Sciatic nerve (tissue), 2 donors: ENCODE measurements at regions not wholly inside any gene's neighbourhood (a gene's known extent, or its start where the extent isn't known, plus 50 kb on each side); places are given as distances from the start of the nearest gene placed in this dataset.
"Not testable (repeated sequence)": the region's sequence is repeated elsewhere in the genome, so short reads cannot be mapped to it uniquely, and the experiment has no call there.

Source experiments
- ATAC-seq: fragments of 200-7000 bp; cut with Tn5 transposase; one replicate; pipeline ENCODE4 v1.9.1; 2020; ENCODE audit warnings: mild to moderate bottlenecking, moderate library complexity
- DNase-seq: peaks from one replicate; pipeline ENCODE4 v3.0.0-alpha.2; 2020; ENCODE audit warnings: low spot score
- intact Hi-C: fragments of 100-400 bp; cut with DNase I; formaldehyde crosslinking; loops from one replicate; pipeline ENCODE4 v1.14.2; 2022
- donor health status: DM: no; HTN: no; CAD: no.
- donor health status: DM: no; HTN: no; CAD: no.

DNA sequence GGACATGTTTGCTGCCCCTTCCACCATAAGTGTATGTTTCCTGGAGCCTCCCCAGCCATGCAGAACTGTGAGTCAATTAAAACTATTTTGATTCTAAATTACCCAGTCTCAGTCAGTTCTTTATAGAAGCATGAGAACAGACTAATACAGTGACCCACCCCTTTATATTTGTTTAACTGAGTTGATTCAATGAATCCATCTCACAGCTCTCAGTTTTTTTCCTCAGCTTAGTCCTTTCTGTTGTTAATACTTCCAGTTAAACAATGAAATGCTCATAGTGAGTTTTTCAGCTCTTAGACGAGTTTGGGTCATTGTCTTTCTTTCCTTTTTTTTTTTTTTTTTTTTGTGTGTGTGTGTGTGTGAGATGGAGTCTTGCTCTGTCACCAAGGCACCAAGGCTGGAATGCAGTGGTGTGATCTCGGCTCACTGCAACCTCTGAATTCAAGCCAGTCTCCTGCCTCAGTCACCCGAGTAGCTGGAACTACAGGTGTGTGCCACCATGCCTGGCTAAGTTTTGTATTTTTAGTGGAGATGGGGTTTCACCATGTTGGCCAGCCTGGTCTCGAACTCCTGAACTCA is 627.4 kb downstream of the SPATA31A7 start:
- DNase-seq, ATAC-seq, intact Hi-C loops: not testable (repeated sequence)

DNA sequence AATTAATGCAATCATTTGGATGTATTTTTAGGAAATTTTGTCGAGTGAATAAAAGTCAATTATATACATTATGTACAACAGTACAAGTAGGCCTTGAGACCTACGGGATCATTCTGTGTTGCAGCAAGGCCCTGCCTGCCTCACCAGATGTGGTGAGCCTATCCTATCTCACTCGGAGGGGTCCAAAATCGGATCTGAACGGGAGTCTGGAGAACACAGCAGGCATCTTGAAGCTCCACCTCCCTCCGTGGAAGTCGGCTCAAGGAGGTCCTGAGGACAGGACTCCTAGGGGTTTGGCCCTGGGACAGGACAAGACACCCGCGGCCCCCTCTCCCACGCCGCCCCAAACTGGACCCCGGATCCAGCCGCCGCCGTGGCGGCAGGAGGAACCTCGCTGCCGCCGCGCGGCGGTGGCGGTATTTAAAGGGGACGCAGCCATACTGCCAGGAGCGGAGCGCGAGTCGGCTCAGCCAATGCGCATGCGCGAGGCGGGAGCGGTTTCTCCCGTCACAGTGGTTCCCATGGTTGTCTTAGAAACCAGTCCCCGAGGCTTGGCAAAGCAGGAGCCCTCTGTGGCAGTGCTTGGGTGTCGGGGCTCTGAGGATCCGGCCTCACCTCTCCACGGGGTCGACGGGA is 663.9 kb downstream of the SPATA31A7 start:
- ATAC-seq (peak; percentile 88), DNase-seq (peak; percentile 92)
- intact Hi-C loops: not testable (repeated sequence)

DNA sequence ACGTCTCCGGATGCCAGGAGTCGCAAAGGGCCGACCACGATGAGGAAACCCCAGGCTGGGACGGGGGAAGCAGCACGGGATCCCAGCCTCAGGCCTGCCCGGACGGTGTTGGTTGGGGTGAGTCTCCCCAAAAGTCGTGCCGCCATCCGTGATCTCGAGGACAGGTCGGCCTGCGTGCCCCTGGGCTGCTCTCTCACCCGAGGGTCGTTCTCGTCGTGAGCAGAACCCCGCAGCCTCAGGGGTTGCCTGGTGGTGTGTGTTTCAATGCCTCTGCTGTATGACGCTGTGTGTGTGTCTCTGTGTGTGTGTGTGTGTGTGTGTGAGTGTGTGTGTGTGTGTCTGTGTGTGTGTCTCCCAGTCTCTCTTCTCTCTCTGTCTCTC is 664.4 kb downstream of the SPATA31A7 start:
- ATAC-seq, intact Hi-C loops: not testable (repeated sequence)
- peak; percentile 34 for DNase-seq

DNA sequence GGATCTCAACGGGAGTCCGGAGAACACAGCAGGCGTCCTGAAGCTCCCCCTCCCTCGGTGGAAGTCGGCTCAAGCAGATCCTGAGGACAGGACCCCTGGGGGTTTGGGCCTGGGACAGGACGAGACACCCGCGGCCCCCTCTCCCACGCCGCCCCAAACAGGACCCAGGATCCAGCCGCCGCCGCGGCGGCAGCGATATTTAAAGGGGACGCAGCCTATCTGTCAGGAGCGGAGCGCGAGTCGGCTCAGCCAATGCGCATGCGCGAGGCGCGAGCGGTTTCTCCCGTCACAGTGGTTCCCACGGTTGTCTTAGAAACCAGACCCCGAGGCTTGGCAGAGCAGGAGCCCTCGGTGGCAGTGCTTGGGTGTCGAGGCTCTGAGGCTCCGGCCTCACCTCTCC is 666.4 kb downstream of the SPATA31A7 start:
- DNase-seq, intact Hi-C loops: not testable (repeated sequence)
- peak; percentile 89 for ATAC-seq

DNA sequence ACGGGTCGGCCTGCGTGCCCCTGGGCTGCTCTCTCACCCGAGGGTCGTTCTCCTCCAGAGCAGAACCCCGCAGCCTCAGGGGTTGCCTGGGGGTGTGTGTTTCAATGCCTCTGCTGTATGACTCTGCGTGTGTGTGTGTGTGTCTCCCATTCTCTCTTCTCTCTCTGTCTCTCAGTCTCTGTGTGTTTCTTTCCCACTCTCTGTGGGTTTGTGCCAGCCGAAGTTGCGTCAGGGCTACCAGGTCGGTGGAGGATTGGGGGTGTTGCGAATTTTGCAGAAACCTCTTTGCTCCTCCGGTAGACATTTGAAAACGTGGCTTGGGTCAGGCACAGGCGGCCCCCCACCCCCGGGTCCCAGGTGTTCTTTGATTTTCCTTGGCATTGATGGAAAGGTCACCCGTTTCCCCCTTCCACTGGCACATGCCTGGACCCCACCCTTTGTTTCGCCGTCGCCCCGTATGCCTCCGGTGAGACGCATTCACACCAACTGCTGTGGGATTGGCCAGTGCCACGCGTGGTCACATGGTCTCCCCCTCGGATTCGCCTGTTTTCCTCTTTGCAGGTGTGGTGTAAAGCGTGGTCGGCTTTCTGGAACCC is 667.1 kb downstream of the SPATA31A7 start:
- ATAC-seq, intact Hi-C loops: not testable (repeated sequence)
- DNase-seq: peak; percentile 60

DNA sequence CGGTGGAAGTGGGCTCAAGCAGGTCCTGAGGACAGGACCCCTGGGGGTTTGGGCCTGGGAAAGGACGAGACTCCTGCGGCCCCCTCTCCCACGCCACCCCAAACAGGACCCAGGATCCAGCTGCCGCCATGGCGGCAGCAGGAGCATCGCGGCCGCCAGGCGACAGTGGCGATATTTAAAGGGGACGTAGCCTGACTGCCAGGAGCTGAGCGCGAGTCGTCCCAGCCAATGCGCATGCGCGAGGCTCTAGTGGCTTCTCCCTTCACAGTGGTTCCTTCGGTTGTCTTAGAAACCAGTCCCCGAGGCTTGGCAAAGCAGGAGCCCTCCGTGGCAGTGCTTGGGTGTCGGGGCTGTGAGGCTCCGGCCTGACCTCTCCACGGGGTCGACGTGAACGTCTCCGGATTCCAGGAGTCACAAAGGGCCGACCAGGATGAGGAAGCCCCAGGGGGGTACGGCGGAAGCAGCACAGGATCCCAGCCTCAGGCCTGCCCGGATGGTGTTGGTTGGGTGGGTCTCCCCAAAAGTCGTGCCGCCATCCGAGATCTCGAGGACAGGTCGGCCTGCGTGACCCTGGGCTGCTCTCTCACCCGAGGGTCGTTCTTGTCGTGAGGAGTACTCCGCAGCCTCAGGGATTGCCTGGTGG is 668.0 kb downstream of the SPATA31A7 start:
- intact Hi-C loops, DNase-seq: not testable (repeated sequence)
- ATAC-seq: peak; percentile 95

DNA sequence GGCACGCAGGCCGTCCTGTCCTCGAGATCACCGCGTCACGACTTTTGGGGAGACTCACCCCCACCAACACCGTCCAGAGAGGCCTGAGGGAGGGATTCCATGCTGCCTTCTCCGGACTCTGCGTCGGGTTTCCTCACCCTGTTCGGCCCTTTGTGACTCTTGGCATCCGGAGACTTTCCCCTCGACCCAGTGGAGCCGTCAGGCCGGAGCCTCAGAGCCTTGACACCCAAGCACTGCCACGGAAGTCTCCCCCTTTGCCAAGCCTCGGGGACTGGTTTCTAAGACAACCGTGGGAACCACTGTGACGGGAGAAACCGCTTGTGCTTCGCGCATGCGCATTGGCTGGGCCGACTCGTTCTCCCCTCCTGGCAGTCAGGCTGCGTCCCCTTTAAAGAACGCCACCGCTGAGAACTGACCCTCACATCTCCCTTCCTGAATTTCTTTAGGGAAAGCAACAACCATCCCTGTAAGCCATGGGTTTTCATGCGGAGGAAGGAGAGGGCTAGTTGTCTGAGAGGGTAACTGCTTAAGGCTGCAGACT is 672.7 kb downstream of the SPATA31A7 start:
- intact Hi-C loops: not testable (repeated sequence)
- ATAC-seq: peak; percentile 74
- DNase-seq: peak; percentile 89

DNA sequence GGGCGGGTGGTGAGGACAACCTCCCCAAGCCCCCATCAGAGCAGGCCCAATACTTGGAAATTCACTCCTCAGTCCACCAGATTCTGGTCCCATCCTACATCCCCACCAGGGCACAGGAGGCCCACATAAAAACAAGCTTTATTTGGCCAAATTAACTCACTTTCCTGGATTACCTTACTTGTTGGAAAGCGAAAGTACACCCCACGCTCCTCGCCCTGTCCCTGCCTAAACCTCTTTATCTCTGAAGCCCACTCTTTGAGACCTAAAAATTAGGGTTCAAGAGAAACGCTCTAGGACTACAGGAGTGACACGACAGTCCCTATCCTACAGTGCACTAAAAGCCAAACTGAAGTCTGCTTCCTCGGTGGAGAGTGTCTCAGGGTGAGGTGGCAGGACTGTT is 674.6 kb downstream of the SPATA31A7 start:
- intact Hi-C loops, ATAC-seq: not testable (repeated sequence)
- DNase-seq: peak; percentile 15

DNA sequence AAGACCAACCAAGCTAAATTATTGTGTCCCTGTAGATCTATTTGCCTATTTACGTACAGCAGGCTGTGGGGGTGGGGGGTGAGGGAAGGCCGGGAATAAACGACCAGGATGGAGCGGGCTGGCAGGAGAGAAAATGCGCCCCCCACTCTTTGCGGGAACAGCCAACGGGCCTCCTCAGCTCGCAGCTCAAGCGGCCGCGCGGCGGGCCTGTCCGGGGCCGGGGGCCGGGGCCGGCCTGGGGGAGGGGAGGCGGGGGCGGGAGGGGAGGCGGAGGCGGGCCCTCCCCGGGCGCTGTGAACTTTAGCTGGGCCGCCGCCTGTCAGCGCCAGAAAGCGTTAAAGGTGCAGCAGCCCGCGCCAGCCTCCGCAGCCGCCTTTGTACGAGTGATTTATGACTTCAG is 679.1 kb downstream of the SPATA31A7 start:
- DNase-seq, ATAC-seq, intact Hi-C loops: not testable (repeated sequence)

DNA sequence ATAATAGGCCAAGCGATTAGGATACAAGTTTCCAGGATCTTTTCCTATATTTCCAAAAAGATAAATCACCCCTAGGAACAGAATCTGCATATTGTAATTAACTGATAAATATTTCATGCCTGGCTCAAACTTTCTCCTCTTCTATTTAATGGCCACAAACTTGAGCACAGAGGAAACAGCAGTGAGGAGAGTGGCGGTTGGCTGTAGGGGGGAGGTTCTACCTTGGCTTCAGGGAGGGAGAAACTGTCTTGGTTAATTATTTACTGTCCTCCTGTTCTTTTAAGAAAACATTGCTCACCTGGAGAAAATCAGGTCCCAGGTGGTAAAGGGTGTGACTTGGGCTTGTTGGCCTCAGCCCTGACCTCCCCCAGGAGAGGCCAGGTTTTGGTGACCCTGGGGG is 682.5 kb downstream of the SPATA31A7 start:
- ATAC-seq, DNase-seq, intact Hi-C loops: not testable (repeated sequence)
